Neural cell (in vitro differentiated cells): ENCODE measurements at regions not wholly inside any gene's neighbourhood (a gene's known extent, or its start where the extent isn't known, plus 50 kb on each side); places are given as distances from the start of the nearest gene placed in this dataset.

Experiments used
- H2AFZ ChIP-seq: fragments of 200-600, 300-800 bp; sonication (generic), shearing (Covaris generic); 2 replicates; pipeline ENCODE4 v1.6.0; 2014; ENCODE audit warnings: low read depth, mild to moderate bottlenecking, antibody characterized with exemption, low read length, moderate library complexity
- H3F3A ChIP-seq: fragments of 200-600 bp; shearing (Covaris generic); 2 replicates; pipeline ENCODE4 v1.6.1; 2016; ENCODE audit warnings: mild to moderate bottlenecking, moderate library complexity, mixed read lengths, antibody characterized with exemption, low read length; ENCODE audit not compliant: insufficient read depth, poor library complexity, severe bottlenecking
- H3K27ac ChIP-seq: fragments of 200-600, 300-800 bp; sonication (generic), shearing (Covaris generic); 2 replicates; pipeline ENCODE4 v1.5.1; 2014; ENCODE audit warnings: mild to moderate bottlenecking, low read length, moderate library complexity
- H3K27me3 ChIP-seq: fragments of 300-800, 200-600 bp; sonication (generic), shearing (Covaris generic); 2 replicates; pipeline ENCODE4 v1.6.0; 2014; ENCODE audit warnings: mild to moderate bottlenecking, low read depth, low read length, moderate library complexity; ENCODE audit not compliant: insufficient read depth
- H3K36me3 ChIP-seq: fragments of 300-800, 200-600 bp; sonication (generic), shearing (Covaris generic); 2 replicates; pipeline ENCODE4 v1.5.1; 2014; ENCODE audit warnings: mild to moderate bottlenecking, antibody characterized with exemption, low read length, moderate library complexity; ENCODE audit not compliant: insufficient read depth
- H3K4me2 ChIP-seq: fragments of 300-800, 200-600 bp; sonication (generic), shearing (Covaris generic); 2 replicates; pipeline ENCODE4 v1.6.0; 2014; ENCODE audit warnings: mild to moderate bottlenecking, low read length
- H3K4me3 ChIP-seq: fragments of 300-800, 200-600 bp; sonication (generic), shearing (Covaris generic); 2 replicates; pipeline ENCODE4 v1.5.1; 2014; ENCODE audit warnings: mild to moderate bottlenecking, low read length, moderate library complexity
- H3K79me2 ChIP-seq: fragments of 200-600 bp; shearing (Covaris generic); replicated peaks from 2 replicates; pipeline ENCODE4 v1.6.0; 2014; ENCODE audit warnings: mild to moderate bottlenecking, low read length, moderate library complexity; ENCODE audit not compliant: insufficient read depth
- H3K9ac ChIP-seq: fragments of 300-800, 200-600 bp; sonication (generic), shearing (Covaris generic); 2 replicates; pipeline ENCODE4 v1.6.1; 2016; ENCODE audit warnings: mild to moderate bottlenecking, low read length, mixed read lengths
- H3K9me2 ChIP-seq: fragments of 200-600 bp; shearing (Covaris generic); 2 replicates; pipeline ENCODE4 v1.6.1; 2016; ENCODE audit warnings: mild to moderate bottlenecking, low read length, mixed read lengths; ENCODE audit not compliant: insufficient read depth
- H3K9me3 ChIP-seq: fragments of 200-600, 300-800 bp; sonication (generic), shearing (Covaris generic); 2 replicates; pipeline ENCODE4 v1.6.1; 2016; ENCODE audit warnings: mild to moderate bottlenecking, mixed run types, low read length, moderate library complexity, mixed read lengths
- H4K20me1 ChIP-seq: fragments of 200-600 bp; shearing (Covaris generic); 2 replicates; pipeline ENCODE4 v1.6.1; 2016; ENCODE audit warnings: mild to moderate bottlenecking, mixed run types; ENCODE audit not compliant: insufficient read depth
- CTCF ChIP-seq: fragments of 450-650 bp; IDR thresholded peaks from 2 replicates; pipeline ENCODE4 v1.5.1; 2014; ENCODE audit warnings: antibody characterized with exemption, mild to moderate bottlenecking, moderate library complexity; ENCODE audit not compliant: poor library complexity, severe bottlenecking
- EP300 ChIP-seq: fragments of 450-650 bp; conservative IDR thresholded peaks from 2 replicates; pipeline ENCODE4 v1.6.1; 2014; ENCODE audit warnings: antibody characterized with exemption, mild to moderate bottlenecking, moderate library complexity; ENCODE audit not compliant: poor library complexity, severe bottlenecking
- EZH2 ChIP-seq: fragments of 200-600, 300-800 bp; shearing (Covaris generic), sonication (generic); IDR thresholded peaks from 2 replicates; pipeline ENCODE4 v1.6.1; 2014; ENCODE audit warnings: antibody characterized with exemption, low read length, borderline replicate concordance, mild to moderate bottlenecking; ENCODE audit not compliant: insufficient read depth, poor library complexity, severe bottlenecking
- MXI1 ChIP-seq: fragments of 450-650 bp; conservative IDR thresholded peaks from 2 replicates; pipeline ENCODE4 v1.6.1; 2014; ENCODE audit warnings: antibody characterized with exemption, mild to moderate bottlenecking; ENCODE audit not compliant: poor library complexity, severe bottlenecking
- POLR2AphosphoS5 ChIP-seq: IDR thresholded peaks from 2 replicates; pipeline ENCODE4 v1.6.1; 2012
- RAD21 ChIP-seq: fragments of 450-650 bp; conservative IDR thresholded peaks from 2 replicates; pipeline ENCODE4 v1.6.1; 2014; ENCODE audit warnings: antibody characterized with exemption, mild to moderate bottlenecking, moderate library complexity
- REST ChIP-seq: IDR thresholded peaks from 2 replicates; pipeline ENCODE4 v1.6.1; 2012; ENCODE audit warnings: borderline replicate concordance
- SMC3 ChIP-seq: fragments of 450-650 bp; conservative IDR thresholded peaks from 2 replicates; pipeline ENCODE4 v1.6.1; 2014; ENCODE audit warnings: antibody characterized with exemption, mild to moderate bottlenecking, moderate library complexity; ENCODE audit not compliant: poor library complexity
- TAF1 ChIP-seq: IDR thresholded peaks from 2 replicates; pipeline ENCODE4 v1.6.1; 2012; ENCODE audit warnings: low read depth

GRCh38 chr22:23513705-23514104 is 66.4 kb downstream of the IGLL1 start:
- no peaks in the 10 kb centered on the region for H3K36me3 ChIP-seq
- H2AFZ ChIP-seq, result no peak overlapping the region
- no peak overlapping the region for H3K4me2 ChIP-seq
- H3K27ac ChIP-seq, result no peak overlapping the region
- TF ChIP-seq MXI1 (no peak), REST (no peak), EZH2 (no peak), TAF1 (no peak), POLR2AphosphoS5 (no peak), CTCF (no peak), RAD21 (no peak), EP300 (no peak), SMC3 (no peak)
- H3K79me2 ChIP-seq, result no peaks in the 10 kb centered on the region
- H3K9ac ChIP-seq, result no peak overlapping the region
- H3K9me3 ChIP-seq, result no peaks in the 10 kb centered on the region
- H3K27me3 ChIP-seq, result no peaks in the 10 kb centered on the region
- H3F3A ChIP-seq, result no peaks in the 10 kb centered on the region
- H4K20me1 ChIP-seq, result no peaks in the 10 kb centered on the region
- no peaks in the 10 kb centered on the region for H3K9me2 ChIP-seq
- no peak overlapping the region for H3K4me3 ChIP-seq

GRCh38 chr22:23513133-23513532 is 67.0 kb downstream of the IGLL1 start:
- H3K9me3 ChIP-seq, result no peaks in the 10 kb centered on the region
- H3K27me3 ChIP-seq, result no peaks in the 10 kb centered on the region
- no peak overlapping the region for H3K9ac ChIP-seq
- H3K36me3 ChIP-seq, result no peaks in the 10 kb centered on the region
- H3K79me2 ChIP-seq, result no peaks in the 10 kb centered on the region
- H4K20me1 ChIP-seq, result no peaks in the 10 kb centered on the region
- H3K27ac ChIP-seq, result no peak overlapping the region
- no peaks in the 10 kb centered on the region for H3K9me2 ChIP-seq
- no peak overlapping the region for H3K4me2 ChIP-seq
- TF ChIP-seq CTCF (no peak), SMC3 (no peak), EP300 (no peak), POLR2AphosphoS5 (no peak), RAD21 (no peak), MXI1 (no peak), EZH2 (no peak), REST (no peak), TAF1 (no peak)
- H2AFZ ChIP-seq, result no peak overlapping the region
- no peaks in the 10 kb centered on the region for H3F3A ChIP-seq
- H3K4me3 ChIP-seq, result no peak overlapping the region
